Epithelial cell of esophagus (primary cell): ENCODE measurements at regions not wholly inside any gene's neighbourhood (a gene's known extent, or its start where the extent isn't known, plus 50 kb on each side); places are given as distances from the start of the nearest gene placed in this dataset.

Source experiments
- DNase-seq: peaks from one replicate; pipeline ENCODE4 v3.0.0; 2010; ENCODE audit warnings: low read depth
- H3K4me3 ChIP-seq: 2 replicates; pipeline ENCODE4 v1.5.1; 2011; ENCODE audit warnings: mild to moderate bottlenecking, low read length, control low read depth
- CTCF ChIP-seq: IDR thresholded peaks from 2 replicates; pipeline ENCODE4 v1.5.1; 2011; ENCODE audit warnings: low read depth, mild to moderate bottlenecking, low read length, control low read depth, inconsistent platforms; ENCODE audit not compliant: insufficient read depth; ENCODE audit errors: missing control alignments

- no peak for TF ChIP-seq CTCF
- no peak overlapping the region for H3K4me3 ChIP-seq
- no peak for DNase-seq
Observed at GRCh38 chr18:11533513-11533890, 75.9 kb upstream of the SLC35G4 start.

- DNase-seq = no peak
- H3K4me3 ChIP-seq = no peak overlapping the region
- no peak for TF ChIP-seq CTCF
Observed at GRCh38 chr18:11532758-11533512, 76.5 kb upstream of the SLC35G4 start.

- no peak for TF ChIP-seq CTCF
- no peak overlapping the region for H3K4me3 ChIP-seq
- no peak for DNase-seq
Observed at GRCh38 chr18:11529081-11529480, 80.3 kb upstream of the SLC35G4 start.

- no peak for TF ChIP-seq CTCF
- no peak overlapping the region for H3K4me3 ChIP-seq
- DNase-seq = no peak
Observed at GRCh38 chr18:11526675-11527074, 82.7 kb upstream of the SLC35G4 start.

- no peak for TF ChIP-seq CTCF
Observed at GRCh38 chr18:11523804-11524203, 85.6 kb upstream of the SLC35G4 start.

GRCh38 chr18:11522992-11523391 is 86.4 kb upstream of the SLC35G4 start:
- H3K4me3 ChIP-seq = no peak overlapping the region
- DNase-seq = no peak
- no peak for TF ChIP-seq CTCF

More at GRCh38 chr18:11523804-11524203, 85.6 kb upstream of the SLC35G4 start:
- no peak for DNase-seq
- no peak overlapping the region for H3K4me3 ChIP-seq

- no peak for DNase-seq
- H3K4me3 ChIP-seq = no peak overlapping the region
- TF ChIP-seq CTCF = no peak
Observed at GRCh38 chr18:11521853-11522252, 87.5 kb upstream of the SLC35G4 start.
